Eye (tissue), 1 donor: ENCODE measurements at regions not wholly inside any gene's neighbourhood (a gene's known extent, or its start where the extent isn't known, plus 50 kb on each side); places are given as distances from the start of the nearest gene placed in this dataset.

Experiments
- DNase-seq: peaks from one replicate; pipeline ENCODE4 v3.0.0-alpha.2; 2015

DNA sequence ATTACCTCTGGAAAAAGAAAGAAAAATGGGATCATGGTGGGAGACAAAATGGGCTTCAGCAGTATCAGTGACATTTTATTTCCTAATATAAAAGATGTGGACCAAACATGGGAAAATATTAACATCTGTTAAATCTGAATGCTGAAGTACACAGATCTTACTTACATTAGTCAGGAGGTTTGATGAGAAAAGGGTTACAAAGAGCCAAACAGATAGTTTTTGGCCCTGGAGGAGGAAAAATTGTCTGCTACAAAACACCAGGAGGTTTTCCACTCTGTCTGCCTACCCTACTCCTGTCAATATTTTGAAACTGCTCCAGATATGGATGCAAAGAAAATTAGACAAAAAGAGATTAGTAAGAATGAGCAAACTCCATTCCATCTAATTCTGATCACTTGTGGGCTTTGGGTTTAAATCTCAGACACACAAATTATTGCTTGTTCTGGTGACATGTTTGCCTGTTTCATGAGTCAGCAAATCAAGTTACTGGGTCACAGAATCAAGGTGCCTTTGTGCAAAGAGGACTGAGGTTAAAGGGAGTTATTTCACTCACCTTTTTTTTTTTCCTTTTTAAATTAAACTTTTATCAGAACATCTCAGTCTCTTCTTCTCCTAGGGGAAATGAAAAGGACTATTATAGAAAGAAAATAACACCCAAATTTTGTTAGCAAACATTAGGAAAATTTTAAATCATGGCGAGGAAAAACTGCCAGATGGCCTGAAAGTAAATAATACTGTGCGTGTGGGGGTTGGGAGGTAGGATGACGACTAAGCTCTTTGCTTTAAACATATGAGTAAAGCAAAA, 87.0 kb upstream of the SPATS2L start:
- no peak for DNase-seq

DNA sequence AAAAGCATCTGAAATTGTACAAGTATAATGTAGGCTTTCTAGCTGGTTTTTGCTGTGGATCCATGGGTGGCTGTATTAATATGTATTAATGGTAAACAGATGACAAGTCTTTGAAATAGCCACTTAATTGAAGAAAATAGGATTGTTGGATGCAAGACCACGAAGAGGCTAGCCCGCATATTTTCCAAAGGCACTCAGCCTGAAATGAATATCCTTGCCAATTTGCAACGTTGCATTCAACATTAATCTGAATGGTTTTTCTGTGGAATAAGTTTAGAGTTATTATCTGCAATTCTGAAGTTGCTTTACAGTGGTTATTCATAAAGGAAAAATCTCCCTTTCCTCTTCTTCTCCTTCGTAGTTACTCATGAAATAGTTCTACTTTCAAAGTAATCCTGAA, 86.2 kb upstream of the SPATS2L start:
- no peak for DNase-seq

DNA sequence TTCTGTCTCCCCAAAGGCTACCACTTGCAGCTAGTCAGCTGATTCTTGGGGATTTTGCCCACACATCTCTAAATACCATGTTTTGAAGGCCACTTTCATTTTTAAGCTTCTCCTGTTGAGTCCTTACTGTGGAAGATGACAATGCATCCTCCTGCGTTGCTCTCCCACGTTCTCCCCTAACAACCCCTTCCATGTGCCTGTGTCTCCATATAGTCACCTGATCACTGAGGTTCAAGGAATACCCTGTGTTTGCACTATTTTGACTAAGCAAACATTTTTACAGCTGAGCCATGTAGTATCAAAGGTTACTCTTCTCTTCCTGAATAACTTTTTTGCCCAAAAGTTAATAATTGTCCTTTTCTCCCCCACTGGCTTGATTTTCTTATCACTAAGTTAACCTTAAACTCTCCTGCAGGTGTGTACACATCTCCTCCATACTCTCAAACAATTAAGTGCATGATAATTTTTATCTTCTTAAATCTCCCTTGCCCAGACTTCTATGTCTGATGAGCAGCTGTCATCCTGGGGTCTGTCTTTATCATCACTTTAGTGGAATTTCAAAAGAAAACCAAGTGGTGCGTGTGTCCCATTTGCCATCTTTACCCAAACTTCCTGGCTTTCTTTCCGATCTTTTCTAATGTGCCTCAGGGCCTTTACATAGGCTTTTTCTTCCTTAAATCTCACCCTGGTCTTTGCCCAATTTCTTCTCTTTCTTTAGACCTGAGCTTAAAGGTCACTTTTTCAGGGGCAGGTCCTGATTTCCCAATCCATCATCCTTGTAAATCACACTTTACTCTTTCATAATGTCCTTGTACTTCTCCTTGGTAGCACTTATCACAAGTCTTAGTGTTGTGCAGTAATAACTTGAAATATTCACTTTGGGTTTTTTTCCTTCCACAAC, 85.2 kb upstream of the SPATS2L start:
- no peak for DNase-seq

DNA sequence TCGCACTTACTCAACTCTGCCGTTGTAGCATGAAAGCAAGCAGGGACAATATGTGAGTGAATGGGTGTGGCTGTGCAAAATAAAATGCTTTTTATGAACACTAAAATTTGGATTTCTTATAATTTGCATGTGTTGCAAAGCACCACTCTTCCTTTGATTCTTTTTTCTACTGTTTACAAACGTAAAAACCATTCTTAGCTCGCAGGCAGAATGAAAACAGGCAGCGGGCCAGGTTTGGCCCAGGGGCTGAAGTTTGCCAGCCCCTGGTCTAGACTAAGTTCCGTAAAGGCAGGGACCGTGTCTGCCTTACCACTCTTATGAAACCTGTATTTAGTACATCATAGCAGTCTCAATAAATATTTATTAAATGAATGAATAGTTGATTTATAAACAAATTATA, 83.7 kb upstream of the SPATS2L start:
- no peak for DNase-seq

DNA sequence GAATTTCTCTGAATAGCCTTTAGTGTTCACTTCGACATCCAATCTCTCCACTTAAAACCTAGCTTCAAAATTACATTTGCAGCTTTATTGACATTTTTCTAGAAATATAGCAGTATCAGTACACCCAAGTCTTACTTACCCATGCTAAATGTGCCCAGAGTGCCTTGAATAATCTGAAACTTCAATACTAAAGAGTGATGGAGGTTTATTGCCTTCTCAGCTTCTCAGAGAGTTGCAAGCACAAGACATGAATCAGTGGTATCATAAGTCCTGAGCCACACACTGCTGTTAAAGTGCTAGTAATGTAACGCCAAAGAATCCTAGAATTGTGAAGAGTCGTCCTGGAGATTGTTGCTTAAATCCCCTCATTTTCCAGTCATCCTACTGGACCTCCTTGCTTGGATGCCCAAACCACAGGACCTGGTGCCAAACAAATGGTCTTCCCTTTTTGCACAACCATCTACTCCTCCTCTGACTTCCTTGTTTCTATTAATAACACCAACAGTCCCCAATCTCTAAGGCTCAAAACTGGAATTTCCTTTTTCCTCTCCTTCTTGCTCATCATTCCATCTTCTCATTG, 83.2 kb upstream of the SPATS2L start:
- DNase-seq: no peak

DNA sequence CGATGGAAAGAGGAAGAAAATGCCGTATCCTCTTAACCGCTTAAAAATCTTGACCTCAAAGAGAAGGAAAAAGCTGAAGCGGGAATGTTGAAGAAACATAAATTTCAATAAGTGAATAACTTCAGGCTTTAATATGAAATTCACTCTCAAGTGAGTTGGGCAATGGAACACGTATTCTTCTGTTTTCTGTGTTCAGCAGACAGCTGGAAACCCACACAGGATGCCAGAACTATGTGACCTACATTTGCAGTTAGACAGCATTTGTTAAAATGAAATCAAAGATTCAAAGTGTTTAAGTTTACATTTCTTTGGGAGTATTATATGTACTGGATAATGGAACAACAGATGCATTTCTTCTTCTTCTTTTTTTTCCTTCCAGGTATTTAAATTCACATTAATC, 80.5 kb upstream of the SPATS2L start:
- DNase-seq: no peak

DNA sequence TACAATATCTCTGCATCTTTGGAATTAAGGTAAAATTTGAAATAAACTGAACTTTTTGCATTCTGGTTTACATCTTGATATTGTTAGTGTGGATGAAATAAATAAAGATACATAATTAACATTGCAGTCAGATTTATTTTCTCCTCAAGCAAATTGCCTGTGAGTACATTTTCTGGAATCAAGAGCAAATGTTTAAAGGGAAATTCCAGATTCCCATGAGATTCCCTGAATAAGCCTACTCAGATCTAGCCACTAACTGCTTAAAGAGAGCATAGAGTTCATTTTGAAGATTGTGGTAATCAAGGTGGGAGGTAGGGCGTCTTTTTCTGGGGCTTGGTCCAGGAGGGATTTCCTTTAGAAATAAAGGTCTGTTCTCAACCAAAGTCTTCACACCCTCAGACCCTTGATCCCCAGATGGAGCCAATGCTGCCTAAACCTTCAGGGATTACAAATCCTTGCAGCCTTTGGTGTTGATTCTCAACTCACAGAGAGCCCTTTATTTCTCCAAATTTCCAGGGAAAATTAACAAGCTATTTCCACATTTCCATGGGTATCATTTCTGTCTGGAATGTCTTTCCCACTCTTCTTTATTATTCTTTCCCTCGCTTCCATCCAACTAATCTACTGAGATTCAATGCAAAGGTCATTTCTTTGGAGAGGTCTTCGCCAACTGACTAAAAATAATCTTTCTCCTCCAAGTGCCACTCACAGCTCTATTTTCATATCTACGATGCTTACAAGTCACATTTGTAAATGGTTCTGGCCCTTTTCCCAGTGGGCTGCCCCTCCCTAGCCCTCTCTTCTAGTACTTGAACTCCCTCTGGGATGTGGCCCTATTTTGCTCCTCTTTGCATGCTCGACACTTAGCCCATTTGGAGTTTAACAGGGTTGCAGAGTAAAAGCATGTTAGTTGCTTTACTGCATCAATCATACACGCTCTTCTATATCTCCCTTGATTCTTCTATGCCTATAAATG, 79.8 kb upstream of the SPATS2L start:
- no peak for DNase-seq

DNA sequence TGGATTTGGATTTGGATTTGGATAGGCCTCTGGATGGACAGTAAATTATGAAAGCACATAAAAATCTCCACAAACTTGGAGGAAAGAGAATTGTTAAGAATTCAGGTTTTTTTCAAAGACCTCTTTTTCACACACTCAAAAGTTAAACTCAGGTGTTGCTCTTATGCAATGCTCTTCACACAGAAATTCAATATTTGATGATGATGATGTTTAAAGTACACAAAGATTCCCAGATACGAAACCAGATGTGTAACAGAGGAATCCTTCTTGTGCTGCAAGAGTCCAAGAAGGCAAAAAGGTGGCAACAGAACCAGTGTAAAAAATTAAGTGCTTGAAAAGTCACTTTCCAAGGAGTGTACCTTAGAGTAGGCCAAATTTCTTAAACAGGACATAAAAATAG, 75.8 kb upstream of the SPATS2L start:
- DNase-seq: no peak

DNA sequence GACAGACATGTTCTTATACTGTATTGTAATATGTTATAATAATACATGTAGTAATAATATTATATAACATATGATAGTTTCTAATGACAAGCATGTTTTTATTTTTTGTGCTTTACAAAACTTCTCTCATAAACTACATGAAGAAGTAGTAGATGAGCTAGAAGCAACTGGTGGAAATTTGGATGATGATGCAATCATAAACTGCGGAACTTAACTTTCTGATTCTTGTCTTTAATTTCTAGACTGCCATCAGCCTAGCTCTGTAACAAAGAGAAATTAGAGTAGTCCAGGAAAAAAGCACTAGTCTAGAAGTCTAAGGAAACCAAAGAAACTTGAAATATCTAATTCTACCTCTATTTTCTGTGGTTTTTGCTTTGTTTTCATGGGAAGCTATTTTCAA, 71.0 kb upstream of the SPATS2L start:
- DNase-seq: no peak

DNA sequence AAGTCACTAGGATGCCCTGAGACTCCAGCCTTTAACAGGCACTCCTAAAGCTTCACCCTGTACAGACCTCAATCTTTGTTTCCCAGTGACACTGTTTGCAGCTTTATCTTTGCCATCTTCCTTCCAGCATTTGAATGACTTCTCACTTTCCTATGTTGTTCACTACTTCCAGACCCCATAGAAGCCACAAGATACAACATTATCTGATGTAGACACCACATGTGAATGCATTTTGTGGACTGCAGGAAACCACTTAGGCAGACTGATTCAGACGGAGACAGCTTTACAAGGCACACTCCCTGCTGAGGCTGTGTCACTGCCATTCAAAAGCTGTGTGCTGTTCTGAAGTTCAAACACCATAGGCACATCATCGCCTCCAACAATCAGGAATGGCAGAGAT, 67.3 kb upstream of the SPATS2L start:
- DNase-seq: peak; percentile 9

DNA sequence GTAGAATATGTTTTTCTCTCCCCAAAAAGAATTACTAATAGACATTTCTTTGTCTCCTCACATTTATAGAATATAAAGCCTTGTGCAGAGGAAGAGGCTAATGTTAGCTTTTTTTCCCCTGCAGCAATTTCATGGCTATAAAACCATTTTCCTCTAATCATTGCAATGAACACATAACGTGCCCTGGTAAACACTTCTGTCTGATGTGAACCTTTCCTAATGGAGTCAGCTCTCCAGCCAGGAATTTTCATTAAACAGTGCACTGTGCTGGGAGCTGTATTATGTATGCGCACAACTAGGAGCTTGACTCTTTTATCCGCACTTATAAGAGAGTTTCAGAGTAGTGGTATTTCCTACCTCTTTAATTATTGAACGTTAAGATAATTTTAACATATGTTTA, 63.9 kb upstream of the SPATS2L start:
- no peak for DNase-seq

DNA sequence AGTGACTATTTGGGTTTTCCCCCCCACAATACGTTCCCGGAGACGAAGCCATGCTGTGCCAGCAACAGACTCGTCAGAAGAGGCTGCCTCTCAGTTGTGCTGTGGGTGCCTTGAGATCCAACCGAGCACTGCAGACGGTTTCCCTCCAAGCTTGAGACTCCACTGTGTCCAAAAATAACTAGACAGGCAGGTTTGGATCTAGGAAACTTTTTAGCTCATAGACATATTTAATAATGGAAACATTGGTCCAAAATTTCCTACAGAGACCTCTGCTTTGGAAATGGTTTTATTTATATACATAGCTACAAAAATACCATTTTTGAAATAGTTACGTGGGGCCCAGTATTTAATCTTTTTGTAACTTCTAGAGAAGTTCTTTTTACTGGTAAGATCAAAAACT, 63.1 kb upstream of the SPATS2L start:
- no peak for DNase-seq

DNA sequence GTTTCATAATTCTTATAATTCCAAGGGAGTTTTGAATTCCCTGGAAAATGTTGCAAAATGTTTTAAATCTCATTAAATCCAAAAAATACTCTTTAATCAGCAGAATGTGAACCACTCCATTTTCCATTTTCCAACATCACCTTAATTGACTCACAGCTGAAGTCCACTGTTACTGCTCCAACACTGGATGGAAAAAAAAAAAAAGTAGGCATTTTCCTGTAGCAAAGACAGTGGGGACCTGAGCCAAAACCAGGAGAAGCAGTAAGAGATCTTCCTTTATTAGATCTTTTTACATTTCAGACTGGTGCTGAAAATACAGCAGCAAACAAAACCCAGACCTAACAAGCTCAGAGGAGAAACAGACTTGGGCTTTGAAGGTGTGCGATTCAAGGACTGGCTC, 62.4 kb upstream of the SPATS2L start:
- DNase-seq: no peak

DNA sequence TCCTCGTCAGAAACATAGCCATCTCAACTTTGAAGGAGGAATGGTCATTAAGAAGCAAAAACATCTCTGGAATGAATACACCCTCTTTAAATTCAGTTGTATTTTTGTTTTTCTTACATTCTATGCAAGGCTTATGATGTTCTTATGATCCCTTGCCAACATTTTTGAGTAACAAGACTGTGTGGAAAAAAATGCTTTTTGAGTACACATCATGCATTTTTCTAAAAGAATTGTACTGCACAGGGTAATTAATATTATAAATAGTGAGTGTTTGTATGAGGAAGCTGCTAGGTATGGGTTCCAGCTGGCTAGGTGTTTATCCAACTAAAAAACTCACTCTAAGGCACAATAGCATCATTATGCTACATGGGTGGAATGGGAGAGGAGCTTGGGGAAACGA, 59.0 kb upstream of the SPATS2L start:
- DNase-seq: no peak

DNA sequence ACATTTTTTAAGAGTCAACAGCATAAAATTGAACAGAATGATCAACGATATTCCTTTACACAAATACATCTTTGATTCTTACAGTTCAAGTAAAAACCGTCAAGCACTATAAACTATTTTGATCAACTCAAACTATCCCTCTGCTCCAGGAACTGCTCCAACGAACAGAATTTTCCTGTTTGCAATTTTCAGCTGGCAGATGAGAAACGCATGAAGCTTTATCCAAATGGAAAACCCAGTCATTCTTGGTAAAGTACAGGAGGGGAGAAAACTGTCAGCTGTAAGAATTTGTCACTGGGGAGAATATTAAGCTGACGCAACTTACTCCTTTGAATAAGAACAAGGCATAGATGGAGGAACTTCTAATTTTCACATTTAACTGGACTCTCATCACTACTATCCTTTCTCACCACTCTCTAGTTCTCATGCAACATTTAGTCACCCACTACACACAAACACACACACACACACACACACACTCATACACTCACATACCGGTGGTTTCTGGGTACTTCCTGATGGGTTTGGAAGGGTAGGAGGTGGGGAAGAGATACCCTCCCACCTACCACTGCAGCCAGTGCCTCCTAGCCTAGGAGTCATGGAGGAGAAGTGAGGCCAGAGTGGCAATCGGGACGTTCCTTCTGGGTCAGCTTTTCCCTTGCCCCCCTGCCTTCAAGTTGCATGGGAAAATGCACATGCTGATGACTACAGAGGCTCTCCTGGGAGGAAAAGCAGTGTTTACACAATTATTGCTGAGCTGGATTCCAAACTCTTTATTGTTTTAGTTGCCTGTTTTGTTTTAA, 54.0 kb upstream of the SPATS2L start:
- DNase-seq: no peak

DNA sequence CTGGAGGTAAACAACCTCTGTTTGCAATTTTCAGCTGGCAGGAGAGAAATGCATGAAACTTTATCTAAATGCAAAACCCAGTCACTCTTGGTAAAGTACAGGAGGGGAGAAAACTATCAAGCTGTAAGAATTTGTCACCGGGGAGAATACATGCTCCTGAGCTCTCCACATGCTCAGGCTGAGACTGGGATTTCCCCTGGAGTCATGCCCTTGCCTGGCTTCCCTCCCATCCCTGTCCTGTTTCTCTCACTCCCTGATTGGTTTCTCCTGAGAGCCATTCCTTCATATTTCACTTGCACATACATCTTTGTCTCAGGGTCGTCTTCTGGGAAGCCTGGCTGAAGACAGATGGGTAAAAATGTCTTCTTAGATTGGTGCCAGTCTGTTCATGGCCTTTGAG, 52.9 kb upstream of the SPATS2L start:
- no peak for DNase-seq

DNA sequence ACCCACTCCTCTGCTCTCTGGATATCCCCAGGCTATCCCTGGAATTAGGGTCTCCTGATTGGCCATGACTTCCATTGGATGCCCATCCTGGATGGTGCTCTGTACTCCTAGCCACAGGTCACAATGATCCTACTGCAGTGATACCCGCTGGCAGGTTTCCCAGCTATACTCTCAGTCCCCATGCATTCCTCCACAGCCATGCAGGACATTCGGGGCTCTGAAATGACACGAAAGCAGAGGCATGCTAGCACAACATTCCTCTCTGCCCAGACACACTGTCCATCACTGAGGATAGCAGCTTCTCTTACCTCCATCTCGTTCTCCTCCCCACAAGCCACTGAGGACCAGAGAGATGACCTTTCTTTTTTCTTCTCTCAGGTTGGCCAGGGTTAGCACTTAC, 51.7 kb upstream of the SPATS2L start:
- DNase-seq: no peak

DNA sequence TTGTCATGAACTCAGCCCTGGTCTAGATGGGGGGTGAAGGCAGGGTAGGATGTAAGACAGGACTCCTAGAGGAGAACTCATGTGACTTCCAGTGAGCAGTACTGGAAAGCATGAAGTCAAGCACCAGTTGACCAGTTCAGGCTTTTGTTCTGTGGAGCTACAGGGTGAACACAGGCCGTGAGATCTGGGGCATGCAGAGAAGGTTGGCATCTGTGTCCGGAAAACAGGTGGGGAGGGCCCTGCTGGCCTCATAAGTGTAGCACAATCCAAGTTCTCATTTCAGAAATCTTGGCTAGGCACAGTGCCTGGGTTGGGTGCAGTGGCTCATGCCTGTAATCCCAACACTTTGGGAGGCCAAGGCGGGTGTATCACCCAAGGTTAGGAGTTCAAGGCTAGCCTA, 50.9 kb upstream of the SPATS2L start:
- DNase-seq: no peak
